ENCODE measurements at regions not wholly inside any gene's neighbourhood (a gene's known extent, or its start where the extent isn't known, plus 50 kb on each side); places are given as distances from the start of the nearest gene placed in this dataset.

DNA sequence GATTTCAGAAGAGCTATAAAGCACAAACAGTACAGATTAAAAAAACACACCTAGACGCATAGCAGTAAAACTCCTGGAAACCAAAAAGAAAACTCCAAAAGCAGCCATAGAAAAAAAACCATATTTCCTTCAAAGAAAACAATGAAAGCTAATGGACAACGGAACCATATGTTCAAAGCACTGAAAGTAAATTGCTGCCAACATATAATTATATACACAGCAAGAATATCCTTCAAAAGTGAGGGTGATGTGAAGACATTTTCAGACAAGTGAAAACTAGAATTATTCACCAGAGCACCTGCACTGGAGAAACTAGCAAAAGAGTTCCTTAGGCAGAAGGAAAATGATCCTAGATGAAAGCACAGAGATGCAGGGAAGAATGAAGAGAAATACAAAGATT lies 58.2 kb upstream of the PCSK6 start:
- peaks cover 6 to 7% of the 10 kb centered on the region in 2 experiments for H3K4me1 Mint-ChIP-seq
- Histone ChIP-seq H3K9ac (ENCODE audit: extremely low read depth, insufficient read length, low read length) (no peak overlapping the region), H3K27ac (ENCODE audit: insufficient read length, low read depth, low read length) (no peak overlapping the region), H3K79me1 (ENCODE audit: insufficient read depth, low read depth, low read length, poor library complexity, severe bottlenecking) (no peaks in the 10 kb centered on the region), H3K56ac (ENCODE audit: insufficient read length, low read depth, low read length) (no peak overlapping the region), H3K23ac (ENCODE audit: insufficient read length, low read depth, low read length) (no peak overlapping the region), H3K79me2 (ENCODE audit: insufficient read depth, low read length) (no peaks in the 10 kb centered on the region), H2BK20ac (ENCODE audit: low read depth, low read length, poor library complexity, severe bottlenecking) (no peak overlapping the region), H2BK12ac (ENCODE audit: insufficient read length, low read depth, low read length) (no peak overlapping the region), H3K4me1 (ENCODE audit: insufficient read depth, low read length) (no peaks in the 10 kb centered on the region), H2AFZ (ENCODE audit: low read length) (no peak overlapping the region), H3K27me3 (ENCODE audit: insufficient read depth, low read length) (no peaks in the 10 kb centered on the region), H2AK5ac (ENCODE audit: insufficient read length, low read length) (no peak overlapping the region), H3K14ac (ENCODE audit: insufficient read depth, low read length) (no peak overlapping the region), H3K4me2 (ENCODE audit: insufficient read depth, insufficient read length, low read length) (no peak overlapping the region), H3K18ac (ENCODE audit: insufficient read length, low read depth, low read length) (no peak overlapping the region), H2BK5ac (ENCODE audit: insufficient read length, low read length) (no peak overlapping the region), H4K91ac (ENCODE audit: insufficient read length, low read depth, low read length) (no peak overlapping the region), H4K20me1 (ENCODE audit: control insufficient read depth, insufficient read depth, insufficient read length) (peaks cover 2% of the 10 kb centered on the region), H3K9me3 (ENCODE audit: control insufficient read depth, low read depth, low read length) (no peaks in the 10 kb centered on the region), H3K23me2 (ENCODE audit: insufficient read length, low read depth, low read length, poor library complexity, severe bottlenecking) (no peaks in the 10 kb centered on the region), H3K4ac (ENCODE audit: low read depth, low read length) (no peak overlapping the region), H4K5ac (ENCODE audit: insufficient read length, low read depth, low read length) (no peak overlapping the region), H2BK15ac (ENCODE audit: low read depth, low read length) (no peak overlapping the region), H3T11ph (ENCODE audit: low read length) (no peak overlapping the region), H2BK120ac (ENCODE audit: low read depth, low read length, poor library complexity, severe bottlenecking) (no peak overlapping the region), H4K8ac (replicated peaks; ENCODE audit: insufficient read length, low read depth, low read length) (no peak overlapping the region)
- no peak overlapping the region for H3K27ac Mint-ChIP-seq
- WGBS (ENCODE audit: extremely low coverage, insufficient read length, low lambda C conversion rate): no CpG with 5 or more reads among the region's 2 CpGs
- H3K27me3 Mint-ChIP-seq (ENCODE audit: low read depth): peaks cover 23% of the 10 kb centered on the region
- H3K36me3 Mint-ChIP-seq (ENCODE audit: insufficient read depth in 1 of 3, low read depth in 3 of 3): no peaks in the 10 kb centered on the region
- no peak for DNase-seq
- H3K9me3 Mint-ChIP-seq: peaks cover 3 to 4% of the 10 kb centered on the region in 2 experiments; a peak in 3 of 5 replicates
- no peak overlapping the region for H3K4me3 Mint-ChIP-seq
- TF ChIP-seq, protein P1, sequence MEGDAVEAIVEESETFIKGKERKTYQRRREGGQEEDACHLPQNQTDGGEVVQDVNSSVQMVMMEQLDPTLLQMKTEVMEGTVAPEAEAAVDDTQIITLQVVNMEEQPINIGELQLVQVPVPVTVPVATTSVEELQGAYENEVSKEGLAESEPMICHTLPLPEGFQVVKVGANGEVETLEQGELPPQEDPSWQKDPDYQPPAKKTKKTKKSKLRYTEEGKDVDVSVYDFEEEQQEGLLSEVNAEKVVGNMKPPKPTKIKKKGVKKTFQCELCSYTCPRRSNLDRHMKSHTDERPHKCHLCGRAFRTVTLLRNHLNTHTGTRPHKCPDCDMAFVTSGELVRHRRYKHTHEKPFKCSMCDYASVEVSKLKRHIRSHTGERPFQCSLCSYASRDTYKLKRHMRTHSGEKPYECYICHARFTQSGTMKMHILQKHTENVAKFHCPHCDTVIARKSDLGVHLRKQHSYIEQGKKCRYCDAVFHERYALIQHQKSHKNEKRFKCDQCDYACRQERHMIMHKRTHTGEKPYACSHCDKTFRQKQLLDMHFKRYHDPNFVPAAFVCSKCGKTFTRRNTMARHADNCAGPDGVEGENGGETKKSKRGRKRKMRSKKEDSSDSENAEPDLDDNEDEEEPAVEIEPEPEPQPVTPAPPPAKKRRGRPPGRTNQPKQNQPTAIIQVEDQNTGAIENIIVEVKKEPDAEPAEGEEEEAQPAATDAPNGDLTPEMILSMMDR (conservative IDR thresholded peaks at IDR 0.05): no peak

All from H9 (cell line).